Stimulated activated CD8-positive, alpha-beta memory T cell treated with anti-CD3 and anti-CD28 coated beads, Interleukin-15, amount 100 ng/mL, for 4 hours (primary cell): ENCODE measurements at regions not wholly inside any gene's neighbourhood (a gene's known extent, or its start where the extent isn't known, plus 50 kb on each side); places are given as distances from the start of the nearest gene placed in this dataset.

Source experiments
- DNase-seq, 2 donors: peaks; one replicate each; pipeline ENCODE4 v3.0.0-alpha.2; 2020; ENCODE audit warnings: low read depth in 2 of 2

DNA sequence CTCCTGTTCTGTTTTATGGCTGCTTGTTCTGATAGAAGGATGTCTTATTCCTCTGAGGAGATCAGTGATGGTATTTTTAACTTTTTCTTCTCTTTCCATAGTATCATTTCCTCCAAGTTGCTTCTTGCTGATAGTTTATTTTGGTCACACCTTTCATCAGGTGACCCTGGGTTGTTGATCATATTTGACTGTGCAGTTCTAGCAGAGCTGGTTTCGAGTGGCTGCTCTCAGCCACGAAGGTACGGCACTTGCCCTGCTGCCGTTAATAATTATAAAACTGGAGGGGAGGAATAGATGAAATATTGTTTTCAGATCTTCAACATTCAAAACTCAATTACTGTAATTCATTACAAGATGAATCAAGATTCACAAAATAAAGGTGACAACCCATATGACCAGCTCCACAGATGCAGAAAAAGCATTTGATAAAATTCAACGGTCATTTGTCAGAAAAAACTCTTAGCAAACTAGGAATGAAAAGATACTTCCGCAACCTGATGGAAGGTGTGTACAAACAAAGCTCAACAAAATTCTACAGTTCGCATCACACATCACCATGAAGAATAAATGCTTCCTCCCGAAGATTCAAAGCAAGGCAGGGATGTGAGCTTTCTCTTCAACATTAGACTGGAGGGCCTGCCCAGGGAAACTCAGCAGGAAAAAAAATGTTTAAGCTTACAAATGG is 59.2 kb upstream of the RTL6 start:
- DNase-seq, result no peak

DNA sequence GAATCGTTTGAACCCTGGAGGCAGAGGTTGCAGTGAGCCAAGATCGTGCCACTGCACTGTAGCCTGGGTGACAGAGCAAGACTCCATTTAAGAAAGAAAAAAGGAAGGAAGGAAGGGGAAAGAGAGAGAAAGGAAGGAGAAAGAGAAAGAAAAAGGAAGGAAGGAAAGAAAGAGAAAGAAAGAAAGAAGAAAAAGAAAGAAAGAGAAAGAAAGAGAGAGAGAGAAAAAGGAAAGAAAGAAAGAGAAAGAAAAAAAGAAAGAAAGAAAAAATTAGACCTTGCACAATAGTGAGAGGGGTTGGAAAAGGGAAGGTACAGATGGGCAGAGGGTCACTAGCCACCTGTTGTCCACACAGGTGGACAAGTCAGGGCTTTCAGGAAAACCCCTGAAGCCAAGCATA is 57.6 kb upstream of the RTL6 start:
- DNase-seq, result no peak

DNA sequence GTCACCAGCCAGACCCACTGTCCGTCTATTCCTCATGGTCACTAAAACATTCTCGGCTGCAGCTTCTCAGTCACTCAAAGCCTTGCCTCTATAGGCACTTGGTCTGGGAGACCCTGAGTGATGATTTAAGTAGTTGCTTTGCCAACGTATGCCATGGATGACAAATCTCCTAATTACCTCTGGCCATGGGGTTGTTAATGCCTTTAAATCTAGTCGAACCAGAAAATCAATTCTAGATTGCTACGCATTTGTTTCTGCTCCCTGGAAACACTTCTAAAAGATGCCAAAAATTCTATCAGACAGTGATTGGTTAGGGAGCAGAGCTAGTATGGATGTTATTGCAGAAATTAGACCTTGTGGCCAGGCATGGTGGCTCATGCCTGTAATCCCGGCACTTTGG is 57.0 kb upstream of the RTL6 start:
- no peak for DNase-seq

DNA sequence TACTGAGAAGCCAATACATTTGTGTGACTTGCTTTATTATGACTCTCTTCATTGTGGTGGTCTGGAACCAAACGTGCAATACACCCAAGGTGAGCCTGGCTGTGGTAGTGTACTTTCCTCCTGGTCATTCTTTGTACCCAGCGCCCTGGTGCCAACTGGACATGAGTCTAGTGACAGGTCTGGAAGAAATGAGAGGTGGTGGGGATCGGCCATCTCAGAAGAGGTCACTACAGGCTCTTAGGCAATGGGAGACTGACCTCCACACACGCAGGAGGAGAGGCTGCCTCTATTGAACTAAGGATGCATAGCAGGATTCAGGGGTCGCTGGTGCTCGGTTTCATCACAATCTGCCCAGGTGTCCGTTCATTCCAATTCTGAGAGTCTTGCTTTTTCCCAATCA is 56.4 kb upstream of the RTL6 start:
- DNase-seq, result no peak

DNA sequence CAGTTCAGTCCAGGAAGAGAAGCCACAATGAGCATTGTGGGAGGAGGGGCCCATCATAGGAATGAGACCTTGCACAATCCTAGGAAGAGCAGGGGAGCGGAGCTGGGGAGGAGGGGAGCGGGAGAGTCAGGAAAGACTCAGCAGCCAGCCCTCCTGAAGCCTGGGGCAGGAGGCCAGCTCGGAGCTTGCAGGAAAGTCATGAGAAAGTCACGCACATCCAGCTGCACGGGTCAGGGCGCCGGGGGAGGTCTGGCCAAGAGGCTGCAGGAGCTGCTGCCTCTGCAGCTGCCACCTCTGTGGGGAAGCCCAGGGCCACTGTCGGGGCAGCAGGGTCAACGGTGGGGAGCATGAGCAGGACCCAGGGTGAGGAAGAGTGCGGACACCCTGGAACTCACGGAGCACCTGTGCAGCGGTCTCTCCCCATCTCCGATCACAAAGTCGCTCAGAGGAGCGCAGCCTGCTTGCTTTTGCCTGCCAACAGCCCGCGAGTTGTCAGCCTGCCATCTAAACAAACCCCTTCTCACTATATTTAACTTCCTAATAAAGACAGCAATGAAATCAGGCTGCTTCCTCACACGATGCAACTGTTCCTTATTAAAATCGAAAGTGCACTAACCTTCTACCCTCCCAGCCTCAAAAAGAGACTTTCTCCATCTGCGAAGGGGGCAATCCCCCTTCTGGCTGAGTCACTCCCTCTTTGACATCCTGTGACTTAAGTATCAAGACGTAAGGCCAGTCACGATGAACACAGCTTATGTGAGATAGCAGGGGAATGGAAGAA is 52.9 kb upstream of the RTL6 start:
- DNase-seq, result no peak

DNA sequence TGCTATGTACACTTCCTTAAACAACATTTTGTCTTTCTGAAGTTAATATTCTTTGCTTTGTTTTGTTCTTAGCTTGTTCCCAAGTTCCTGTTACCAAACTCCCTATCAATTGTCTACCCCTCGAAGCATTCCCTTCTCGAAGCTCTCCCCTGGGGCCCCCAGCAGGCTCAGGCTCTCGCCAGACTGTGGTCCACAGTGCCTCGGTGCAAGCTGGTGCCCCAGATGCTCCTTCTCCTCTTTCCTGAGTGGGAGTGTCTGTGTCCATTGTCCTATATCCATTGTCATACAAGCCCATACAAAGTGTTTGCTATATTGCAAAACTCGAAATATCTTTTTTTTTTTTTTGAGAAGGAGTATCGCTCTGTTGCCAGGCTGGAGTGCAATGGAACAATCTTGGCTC is 51.7 kb upstream of the RTL6 start:
- DNase-seq, result no peak

DNA sequence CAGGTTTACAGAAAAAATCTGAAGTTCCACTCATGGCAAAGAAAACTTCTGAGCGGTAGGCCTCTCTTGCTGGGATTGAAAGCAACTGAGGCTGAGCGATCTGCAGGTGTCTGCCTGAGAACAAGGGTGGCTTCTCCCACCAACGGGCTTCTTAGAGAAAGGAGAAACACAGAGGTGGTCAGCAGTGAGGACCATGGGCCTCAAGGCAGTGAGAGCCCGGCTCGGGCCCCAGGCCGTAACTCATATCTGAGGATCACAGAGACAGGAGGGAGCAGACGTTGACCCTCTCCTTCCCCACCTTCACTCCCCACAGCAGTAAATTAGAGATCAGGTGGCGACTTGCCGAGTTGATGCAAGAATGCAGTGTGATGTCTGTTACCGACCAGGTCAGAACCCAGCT is 50.9 kb upstream of the RTL6 start:
- no peak for DNase-seq
